ENCODE measurements at regions not wholly inside any gene's neighbourhood (a gene's known extent, or its start where the extent isn't known, plus 50 kb on each side); places are given as distances from the start of the nearest gene placed in this dataset.

GRCh38 chr2:106299696-106300095, 105.6 kb upstream of the UXS1 start:
- Histone ChIP-seq H2BK20ac (ENCODE audit: low read length) (no peak overlapping the region), H2AFZ (ENCODE audit: low read length) (no peak overlapping the region), H3K23me2 (ENCODE audit: low read depth, low read length) (no peaks in the 10 kb centered on the region), H4K8ac (ENCODE audit: extremely low read depth, insufficient read depth, low read length) (no peak overlapping the region), H3K27me3 (replicated peaks in 1 of 4; ENCODE audit: control insufficient read depth in 3 of 4, extremely low read depth in 1 of 4, insufficient read depth in 3 of 4, low read length in 3 of 4) (no peaks in the 10 kb centered on the region), H3K4me1 (replicated peaks in 1 of 4; ENCODE audit: control insufficient read depth in 3 of 4, insufficient read depth in 4 of 4, low read length in 3 of 4) (no peaks in the 10 kb centered on the region), H3K79me1 (ENCODE audit: low read depth, low read length) (no peaks in the 10 kb centered on the region), H2BK120ac (replicated peaks; ENCODE audit: low read depth, low read length) (no peak overlapping the region), H3K56ac (replicated peaks; ENCODE audit: insufficient read length, low read depth, low read length) (no peak overlapping the region), H3K18ac (ENCODE audit: extremely low read depth, low read length) (no peak overlapping the region), H3K27ac (ENCODE audit: low read depth, low read length) (no peak overlapping the region), H3K9me3 (ENCODE audit: insufficient read depth in 2 of 2, low read depth in 1 of 2, low read length in 1 of 2) (no peaks in the 10 kb centered on the region), H3K36me3 (ENCODE audit: control insufficient read depth in 2 of 4, insufficient read depth in 4 of 4, low read length in 3 of 4) (no peaks in the 10 kb centered on the region), H4K20me1 (replicated peaks in 1 of 2; ENCODE audit: control insufficient read depth in 1 of 2, insufficient read depth in 2 of 2, low read length in 2 of 2) (no peaks in the 10 kb centered on the region), H2BK5ac (ENCODE audit: low read depth, low read length) (no peak overlapping the region), H2BK12ac (ENCODE audit: low read depth, low read length) (no peak overlapping the region), H3K4ac (replicated peaks; ENCODE audit: insufficient read length, low read depth, low read length) (no peak overlapping the region), H3K4me3 (ENCODE audit: extremely low read depth in 1 of 4, insufficient read depth in 2 of 4, low read depth in 3 of 4, low read length in 4 of 4) (no peak overlapping the region), H3K4me2 (ENCODE audit: insufficient read depth in 1 of 2, low read depth in 2 of 2, low read length in 2 of 2) (no peak overlapping the region), H4K5ac (ENCODE audit: insufficient read length, low read depth, low read length) (no peak overlapping the region), H4K91ac (replicated peaks; ENCODE audit: insufficient read length, low read length) (no peak overlapping the region), H3K23ac (ENCODE audit: insufficient read length) (no peak overlapping the region), H3K79me2 (ENCODE audit: control insufficient read depth in 1 of 2, insufficient read depth in 2 of 2, low read length in 2 of 2) (no peaks in the 10 kb centered on the region), H2AK5ac (ENCODE audit: low read depth, low read length) (no peak overlapping the region), H3K9ac (replicated peaks in 1 of 4; ENCODE audit: extremely low read depth in 1 of 4, low read depth in 3 of 4, low read length in 3 of 4) (no peak overlapping the region), H2BK15ac (ENCODE audit: low read length) (no peak overlapping the region), H3K14ac (ENCODE audit: insufficient read length) (no peak overlapping the region)
- WGBS, 2 experiments (ENCODE audit: extremely low coverage in 1 of 2, insufficient coverage in 1 of 2, insufficient read length in 1 of 2, insufficient replicate concordance in 2 of 2, low coverage in 1 of 2, low lambda C conversion rate in 2 of 2, missing lambda C conversion rate in 1 of 2): 83% methylated on average over 2 of the region's 2 CpGs; no CpG with 5 or more reads in 1 of the 2 experiments
- ChIA-PET POLR2A (ENCODE audit: partially characterized antibody) (no interaction called here), CTCF (ENCODE audit: partially characterized antibody) (no interaction called here)
- FAIRE-seq: no peak
- DNase-seq (ENCODE audit: low read depth in 1 of 2, low spot score in 2 of 2): peak in 1 of 2 experiments; percentile 11
- no peak for TF ChIP-seq EP300 (IDR thresholded peaks at IDR 0.05; ENCODE audit: borderline replicate concordance in 1 of 2, low read depth in 2 of 2, low read length in 2 of 2)
- no peak for TF ChIP-seq TAF1 (IDR thresholded peaks at IDR 0.05; ENCODE audit: low read depth, low read length)
- TF ChIP-seq EGR1 (IDR thresholded peaks at IDR 0.05; ENCODE audit: borderline replicate concordance, low read depth, low read length): no peak
- no peak for TF ChIP-seq BCL11A (IDR thresholded peaks at IDR 0.05; ENCODE audit: low read depth in 2 of 2, low read length in 2 of 2)
- no peak for TF ChIP-seq GABPA (IDR thresholded peaks at IDR 0.05; ENCODE audit: borderline replicate concordance, insufficient read depth, low read length)
- TF ChIP-seq CBX5 (IDR thresholded peaks at IDR 0.05; ENCODE audit: low read depth, low read length): no peak
- no peak for TF ChIP-seq JUND (IDR thresholded peaks at IDR 0.05; ENCODE audit: low read length)
- TF ChIP-seq RAD21 (IDR thresholded peaks at IDR 0.05 in 1 of 2, conservative IDR thresholded peaks at IDR 0.05 in 1 of 2; ENCODE audit: low read depth in 2 of 2, low read length in 2 of 2): no peak
- TF ChIP-seq GTF2F1 (IDR thresholded peaks at IDR 0.05; ENCODE audit: borderline replicate concordance, low read depth, low read length): no peak
- TF ChIP-seq, protein P1, sequence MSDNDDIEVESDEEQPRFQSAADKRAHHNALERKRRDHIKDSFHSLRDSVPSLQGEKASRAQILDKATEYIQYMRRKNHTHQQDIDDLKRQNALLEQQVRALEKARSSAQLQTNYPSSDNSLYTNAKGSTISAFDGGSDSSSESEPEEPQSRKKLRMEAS (IDR thresholded peaks at IDR 0.05): no peak
- TF ChIP-seq HDAC2 (IDR thresholded peaks at IDR 0.05; ENCODE audit: borderline replicate concordance in 1 of 2, low read depth in 2 of 2, low read length in 2 of 2): no peak
